Epithelial cell of proximal tubule (primary cell): ENCODE measurements at regions not wholly inside any gene's neighbourhood (a gene's known extent, or its start where the extent isn't known, plus 50 kb on each side); places are given as distances from the start of the nearest gene placed in this dataset.
"Not testable (repeated sequence)": the region's sequence is repeated elsewhere in the genome, so short reads cannot be mapped to it uniquely, and the experiment has no call there.

Experiments
- DNase-seq: peaks from one replicate; pipeline ENCODE4 v3.0.0-alpha.2; 2011; ENCODE audit warnings: low read depth
- H3K4me3 ChIP-seq: 2 replicates; pipeline ENCODE4 v1.5.1; 2011; ENCODE audit warnings: low read depth, mild to moderate bottlenecking, low read length
- TF ChIP-seq, protein P1 (sequence below): conservative IDR thresholded peaks from 2 replicates; pipeline ENCODE4 v1.5.1; 2012; ENCODE audit warnings: low read depth, mild to moderate bottlenecking, low read length

DNA sequence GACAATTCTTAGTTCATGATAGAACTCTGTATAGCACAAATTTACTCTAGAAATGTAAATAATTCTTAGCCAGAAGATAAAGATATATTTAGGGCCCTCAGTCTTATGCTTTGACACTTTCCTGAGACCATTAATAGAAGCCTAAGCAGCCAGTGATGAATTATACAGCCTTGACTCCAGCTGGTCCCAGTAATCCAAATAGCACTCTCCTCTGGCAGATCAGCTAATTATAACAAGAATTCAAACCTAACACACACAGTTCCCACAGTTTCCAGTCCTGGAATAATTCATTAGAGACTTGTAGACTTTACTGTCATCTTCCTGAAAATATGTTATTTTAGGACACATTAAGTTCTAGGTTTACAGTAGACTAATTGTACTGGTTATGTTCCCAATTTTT, 50.4 kb downstream of the SHOC1 start:
- H3K4me3 ChIP-seq = no peak overlapping the region
- TF ChIP-seq, protein P1, sequence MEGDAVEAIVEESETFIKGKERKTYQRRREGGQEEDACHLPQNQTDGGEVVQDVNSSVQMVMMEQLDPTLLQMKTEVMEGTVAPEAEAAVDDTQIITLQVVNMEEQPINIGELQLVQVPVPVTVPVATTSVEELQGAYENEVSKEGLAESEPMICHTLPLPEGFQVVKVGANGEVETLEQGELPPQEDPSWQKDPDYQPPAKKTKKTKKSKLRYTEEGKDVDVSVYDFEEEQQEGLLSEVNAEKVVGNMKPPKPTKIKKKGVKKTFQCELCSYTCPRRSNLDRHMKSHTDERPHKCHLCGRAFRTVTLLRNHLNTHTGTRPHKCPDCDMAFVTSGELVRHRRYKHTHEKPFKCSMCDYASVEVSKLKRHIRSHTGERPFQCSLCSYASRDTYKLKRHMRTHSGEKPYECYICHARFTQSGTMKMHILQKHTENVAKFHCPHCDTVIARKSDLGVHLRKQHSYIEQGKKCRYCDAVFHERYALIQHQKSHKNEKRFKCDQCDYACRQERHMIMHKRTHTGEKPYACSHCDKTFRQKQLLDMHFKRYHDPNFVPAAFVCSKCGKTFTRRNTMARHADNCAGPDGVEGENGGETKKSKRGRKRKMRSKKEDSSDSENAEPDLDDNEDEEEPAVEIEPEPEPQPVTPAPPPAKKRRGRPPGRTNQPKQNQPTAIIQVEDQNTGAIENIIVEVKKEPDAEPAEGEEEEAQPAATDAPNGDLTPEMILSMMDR = no peak
- DNase-seq = no peak

DNA sequence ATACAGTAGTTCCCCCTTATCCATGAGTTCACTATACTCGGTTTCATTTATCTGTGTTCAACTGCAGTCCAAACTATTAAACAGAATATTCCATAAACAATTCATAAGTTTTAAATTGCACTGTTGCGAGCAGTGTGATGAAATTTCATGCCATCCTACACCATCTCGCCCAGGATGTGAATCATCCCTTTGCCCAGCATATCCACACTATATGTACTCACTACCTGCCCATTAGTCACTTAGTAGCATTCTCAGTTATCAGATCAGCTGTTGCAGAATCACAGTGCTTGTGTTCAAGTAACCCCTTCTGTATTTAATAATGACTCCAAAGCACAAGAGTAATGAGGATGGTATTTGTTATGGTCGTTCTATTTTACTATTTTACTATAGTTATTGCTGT, 51.5 kb downstream of the SHOC1 start:
- peak; percentile 73 for DNase-seq
- TF ChIP-seq, protein P1 = no peak
- H3K4me3 ChIP-seq = no peak overlapping the region

DNA sequence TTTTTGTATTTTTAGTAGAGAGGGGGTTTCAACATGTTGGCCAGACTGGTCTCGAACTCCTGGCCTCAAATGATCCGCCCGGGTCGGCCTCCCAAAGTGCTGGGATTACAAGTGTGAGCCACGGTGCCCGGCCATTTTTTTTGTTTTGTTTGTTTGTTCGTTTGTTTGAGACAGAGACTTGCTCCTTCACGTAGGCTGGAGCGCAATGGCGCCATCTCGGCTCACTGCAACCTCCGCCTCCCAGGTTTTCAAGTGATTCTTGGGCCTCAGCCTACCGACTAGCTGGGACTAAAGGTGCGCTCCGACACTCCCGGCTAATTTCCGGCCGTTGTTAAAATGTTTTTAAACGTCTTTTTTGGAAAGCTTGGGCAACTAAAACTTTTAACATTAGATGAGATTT, 54.0 kb downstream of the SHOC1 start:
- no peak for DNase-seq
- TF ChIP-seq, protein P1 = no peak
- no peak overlapping the region for H3K4me3 ChIP-seq

DNA sequence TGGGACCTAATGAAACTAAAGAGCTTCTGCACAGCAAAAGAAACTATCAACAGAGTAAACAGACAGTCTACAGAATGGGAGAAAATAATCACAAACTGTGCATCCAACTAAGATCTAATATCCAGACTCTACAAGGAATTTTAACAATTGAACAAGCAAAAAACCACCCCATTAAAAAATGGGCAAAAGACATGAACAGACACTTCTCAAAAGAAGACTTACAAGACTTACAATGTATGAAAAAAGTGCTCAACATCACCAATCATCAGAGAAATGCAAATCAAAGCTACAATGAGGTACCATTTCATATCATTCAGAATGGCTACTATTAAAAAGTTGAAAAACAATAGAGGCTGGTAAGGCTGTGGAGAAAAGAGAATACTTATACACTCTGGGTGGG, 58.0 kb downstream of the SHOC1 start:
- DNase-seq = no peak
- no peak overlapping the region for H3K4me3 ChIP-seq
- TF ChIP-seq, protein P1 = no peak

DNA sequence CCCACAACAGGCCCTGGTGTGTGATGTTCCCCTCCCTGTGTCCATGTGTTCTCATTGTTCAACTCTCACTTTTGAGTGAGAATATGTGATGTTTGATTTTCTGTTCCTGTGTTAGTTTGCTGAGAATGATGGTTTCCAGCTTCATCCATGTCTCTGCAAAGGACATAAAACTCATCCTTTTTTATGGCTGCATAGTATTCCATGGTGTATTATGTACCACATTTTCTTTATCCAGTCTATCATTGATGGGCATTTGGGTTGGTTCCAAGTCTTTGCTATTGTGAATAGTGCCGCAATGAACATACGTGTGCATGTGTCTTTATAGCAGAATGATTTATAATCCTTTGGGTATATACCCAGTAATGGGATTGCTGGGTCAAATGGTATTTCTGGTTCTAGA, 59.4 kb downstream of the SHOC1 start:
- not testable (repeated sequence) for DNase-seq, H3K4me3 ChIP-seq

DNA sequence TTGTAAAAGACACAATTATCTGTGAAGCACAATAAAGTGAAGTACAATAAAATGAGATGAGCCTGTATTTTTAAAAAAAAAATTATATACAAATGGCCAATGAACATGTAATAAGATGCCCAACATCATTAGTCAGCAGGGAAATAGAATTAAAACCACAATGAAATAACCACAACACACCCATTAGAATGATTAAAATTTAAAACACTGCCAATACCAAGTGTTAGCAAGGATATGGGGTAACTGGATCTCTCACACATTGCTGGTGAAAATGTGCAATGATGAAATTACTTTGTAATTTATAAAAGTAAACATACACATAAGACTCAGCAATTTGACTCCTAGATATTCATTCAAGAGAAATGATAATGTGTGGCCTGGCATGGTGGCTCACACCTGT, 62.8 kb downstream of the SHOC1 start:
- DNase-seq = no peak
- TF ChIP-seq, protein P1 = no peak
- no peak overlapping the region for H3K4me3 ChIP-seq

DNA sequence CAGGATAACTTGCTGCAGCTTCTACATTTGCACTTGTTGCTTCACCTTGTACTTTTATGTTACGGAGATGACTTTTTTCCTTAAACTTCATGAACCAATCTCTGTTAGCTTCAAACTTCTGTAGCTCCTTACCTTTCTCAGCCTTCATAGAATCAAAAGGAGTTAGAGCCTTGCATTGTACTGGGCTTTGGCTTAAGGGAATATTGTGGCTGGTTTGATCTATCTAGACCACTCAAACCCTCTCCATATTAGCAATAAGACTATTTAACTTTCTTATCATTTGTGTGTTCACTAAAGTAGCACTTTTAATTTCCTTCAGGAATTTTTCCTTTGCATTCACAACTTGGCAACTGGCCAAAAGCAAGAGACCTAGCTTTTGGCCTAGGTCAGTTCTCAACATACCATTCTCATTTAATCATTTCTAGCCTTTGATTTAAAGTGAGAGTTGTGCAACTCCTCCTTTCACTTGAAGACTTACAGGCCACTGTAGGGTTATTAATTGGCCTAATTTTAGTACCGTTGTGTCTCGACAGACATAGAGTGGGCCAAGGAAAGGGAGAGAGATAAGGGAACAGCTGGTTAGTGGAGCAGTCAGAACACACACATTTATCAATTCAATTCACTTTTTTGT, 63.7 kb downstream of the SHOC1 start:
- TF ChIP-seq, protein P1 = no peak
- no peak overlapping the region for H3K4me3 ChIP-seq
- DNase-seq = peak; percentile 32
